T-helper 2 cell (primary cell): ENCODE measurements at regions not wholly inside any gene's neighbourhood (a gene's known extent, or its start where the extent isn't known, plus 50 kb on each side); places are given as distances from the start of the nearest gene placed in this dataset.

Experiments used
- DNase-seq, 5 experiments: peaks; one replicate each; pipeline versions ENCODE4 v3.0.0 to v3.0.0-alpha.2; 2012 to 2022

DNA sequence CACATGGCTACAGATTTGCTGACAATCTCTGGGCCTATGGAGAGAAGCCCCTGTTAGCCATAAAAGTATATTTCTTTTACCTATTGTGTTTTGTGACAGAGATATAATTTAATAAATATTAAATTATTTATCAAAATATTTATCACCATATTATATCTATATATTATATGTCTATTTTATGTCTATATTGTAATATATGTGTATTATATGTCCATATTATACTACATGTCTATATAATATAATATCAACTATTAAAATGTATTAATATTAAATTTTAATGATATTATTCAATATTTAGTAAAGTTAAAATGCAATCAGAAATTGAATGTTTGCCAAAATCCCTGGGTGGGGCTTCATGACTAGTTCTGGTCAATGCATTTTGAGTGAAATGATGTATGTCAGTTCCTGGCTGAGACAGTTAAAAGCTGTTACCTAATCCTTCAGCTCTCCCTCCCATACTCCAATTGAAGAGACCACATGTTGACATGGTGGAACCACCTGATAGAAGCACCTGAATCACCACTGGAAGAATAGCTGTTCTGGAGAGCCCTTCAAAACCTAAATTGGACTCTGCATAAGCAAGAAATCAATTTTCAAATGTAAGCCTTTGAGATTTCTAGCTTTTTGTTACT is 357.3 kb upstream of the DDHD1 start:
- DNase-seq: no peak

DNA sequence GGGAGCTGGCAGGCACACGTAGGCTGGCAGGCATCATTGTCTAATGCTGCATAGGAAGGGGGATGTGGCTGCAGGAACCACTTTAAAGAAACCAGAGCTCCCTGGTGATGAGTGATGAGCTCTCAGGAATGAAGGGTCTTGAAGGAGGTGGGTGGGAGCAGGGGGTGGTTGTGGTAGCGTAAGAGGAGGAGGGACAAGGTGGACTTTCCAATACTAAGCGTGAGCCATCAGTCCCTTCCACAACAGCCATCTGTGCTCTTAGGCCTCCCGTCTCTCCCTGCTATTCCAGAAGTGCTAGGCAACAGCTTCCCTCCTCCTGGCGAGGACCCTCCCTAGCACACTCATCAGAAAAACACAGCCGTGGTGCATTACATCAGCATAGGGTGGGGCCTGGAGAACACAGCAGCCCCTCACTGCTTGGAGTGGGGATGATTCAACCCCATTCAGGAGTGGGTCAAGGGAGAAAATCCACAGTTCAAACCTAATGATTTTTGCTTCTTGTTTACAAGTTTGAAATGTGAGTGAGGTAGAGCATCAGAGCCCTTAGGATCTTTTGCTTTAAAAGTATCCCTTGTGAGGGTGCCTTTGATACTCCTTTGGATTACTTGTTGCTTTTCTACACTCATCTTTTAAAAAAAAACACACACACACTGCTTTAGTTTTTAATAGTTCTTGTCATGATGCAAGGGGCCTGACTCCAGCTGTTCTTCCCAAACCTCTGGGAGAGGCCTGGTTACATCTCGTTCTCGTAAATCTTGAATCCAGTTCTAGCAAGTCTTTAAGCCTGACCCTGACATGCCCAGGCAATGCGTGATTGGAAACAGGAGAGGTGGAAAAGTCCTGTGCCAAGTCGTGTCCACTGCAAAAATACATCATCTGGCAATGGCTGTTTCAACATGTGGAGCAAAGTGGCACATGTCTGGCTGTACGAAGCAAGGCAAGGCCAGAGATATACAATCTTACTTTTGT is 356.4 kb upstream of the DDHD1 start:
- no peak for DNase-seq

DNA sequence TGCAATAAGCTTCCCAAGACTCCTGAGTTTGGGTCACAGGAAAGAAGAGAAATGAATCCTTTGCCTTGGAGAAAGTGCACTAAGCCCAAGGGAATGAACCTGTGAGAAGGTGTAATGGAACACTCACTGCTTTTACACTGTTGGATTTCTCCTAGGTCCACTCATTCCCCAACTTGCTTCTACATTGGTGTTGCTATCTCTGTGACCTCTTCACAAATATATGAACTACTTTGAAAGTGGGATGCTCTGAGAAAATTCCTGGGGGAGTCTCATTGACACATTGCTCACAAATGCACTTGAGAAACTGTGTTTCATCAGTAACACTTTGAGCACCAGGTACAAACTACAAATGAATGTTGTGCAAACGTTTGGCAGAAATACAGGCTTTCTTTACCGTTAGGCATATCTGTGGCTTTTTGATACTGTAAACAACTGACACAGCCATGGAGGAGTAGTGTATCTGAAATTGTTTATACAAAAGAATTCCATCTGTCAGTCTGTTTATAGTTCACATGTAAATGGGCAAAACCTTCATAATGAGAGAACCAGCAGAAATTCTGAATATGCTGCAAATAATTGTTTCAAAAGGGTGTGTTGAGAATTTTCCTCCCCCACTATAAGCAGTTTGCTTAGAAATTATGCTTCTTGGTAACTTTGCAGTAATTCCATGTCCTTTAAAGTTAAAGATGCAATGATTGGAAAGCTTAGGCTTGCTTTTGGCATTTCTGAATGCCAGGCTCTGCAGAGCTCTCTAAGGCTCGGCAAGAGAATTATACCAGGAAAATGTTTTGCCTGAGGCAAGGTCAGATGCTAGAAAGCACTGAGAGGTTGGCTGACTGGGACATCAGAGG is 348.5 kb upstream of the DDHD1 start:
- DNase-seq: no peak

DNA sequence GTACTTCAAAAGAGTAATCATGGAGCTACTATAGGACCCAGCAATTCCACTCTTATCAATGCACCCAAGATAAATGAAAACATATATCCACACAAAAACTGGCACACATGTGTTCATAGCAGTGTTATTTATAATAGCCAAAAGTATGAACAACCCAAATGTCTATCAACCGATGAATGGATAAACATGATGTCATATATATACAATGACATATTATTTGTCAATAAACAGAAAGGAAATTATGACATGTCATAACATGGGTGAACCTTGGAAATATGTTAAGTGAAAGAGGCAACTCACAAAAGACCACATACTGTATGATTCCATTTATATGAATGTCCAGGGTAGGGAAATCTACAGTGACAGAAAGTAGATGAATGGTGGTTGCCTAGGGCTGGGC is 347.1 kb upstream of the DDHD1 start:
- DNase-seq: no peak

DNA sequence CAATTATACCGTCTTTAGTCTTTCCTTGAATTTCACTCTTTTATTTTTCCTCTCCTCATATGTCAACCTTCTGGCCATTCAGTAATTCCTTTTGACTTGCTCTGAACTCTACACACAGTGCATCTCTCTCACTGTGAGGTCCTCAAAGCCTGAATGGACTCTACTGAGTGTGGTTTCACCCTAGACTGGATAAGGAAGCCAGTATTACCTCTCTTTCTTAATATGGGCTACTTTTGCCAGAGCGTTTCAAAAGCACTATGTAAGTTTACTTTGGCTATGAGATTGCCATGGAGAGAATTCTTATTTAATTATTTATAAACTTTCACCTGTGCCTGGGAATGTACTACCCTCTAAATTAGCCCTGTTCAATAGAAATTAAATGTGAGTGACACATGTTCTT is 343.5 kb upstream of the DDHD1 start:
- DNase-seq: no peak

DNA sequence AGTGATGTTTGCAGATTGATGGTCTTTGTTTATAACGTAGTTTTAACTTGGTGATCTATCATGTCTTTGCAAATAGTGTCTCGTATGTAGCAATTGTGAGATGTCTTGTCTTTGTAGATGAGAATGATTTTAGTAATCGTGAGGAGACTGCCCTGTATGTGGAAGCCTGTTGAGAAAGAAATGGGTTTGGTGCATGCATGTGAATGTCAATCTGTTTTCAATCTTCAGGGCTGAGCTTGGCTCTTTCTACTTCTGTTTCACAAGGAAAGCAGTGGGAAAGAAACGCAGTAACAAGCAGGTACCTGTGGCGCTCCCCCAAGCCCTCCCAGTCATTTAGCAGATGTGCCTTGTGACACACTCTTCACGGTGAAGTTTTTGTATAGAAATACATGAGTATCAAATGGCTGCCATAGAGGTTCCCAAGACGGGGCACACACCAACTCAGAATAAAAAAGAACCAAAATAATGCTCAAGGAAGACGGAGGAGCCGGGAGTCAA is 342.8 kb upstream of the DDHD1 start:
- no peak for DNase-seq

DNA sequence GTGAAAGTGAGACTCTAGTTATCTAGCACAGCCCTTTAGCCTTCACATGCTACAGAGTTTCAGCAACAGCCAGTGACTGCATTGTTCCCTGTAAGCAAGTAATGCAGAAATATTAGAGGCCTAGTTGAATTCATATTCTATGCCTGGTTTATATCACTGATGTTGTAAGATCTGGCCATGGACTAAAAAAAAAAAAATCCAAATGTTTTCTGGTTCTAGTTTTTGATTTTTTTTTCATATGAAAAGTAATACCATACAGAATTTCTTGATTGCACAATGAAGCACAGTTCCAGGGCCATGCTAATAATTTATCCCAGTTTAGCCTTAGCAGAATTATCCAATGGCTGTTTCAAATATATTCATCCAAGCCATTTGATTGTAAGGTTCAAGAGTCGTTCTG is 341.5 kb upstream of the DDHD1 start:
- DNase-seq: no peak

DNA sequence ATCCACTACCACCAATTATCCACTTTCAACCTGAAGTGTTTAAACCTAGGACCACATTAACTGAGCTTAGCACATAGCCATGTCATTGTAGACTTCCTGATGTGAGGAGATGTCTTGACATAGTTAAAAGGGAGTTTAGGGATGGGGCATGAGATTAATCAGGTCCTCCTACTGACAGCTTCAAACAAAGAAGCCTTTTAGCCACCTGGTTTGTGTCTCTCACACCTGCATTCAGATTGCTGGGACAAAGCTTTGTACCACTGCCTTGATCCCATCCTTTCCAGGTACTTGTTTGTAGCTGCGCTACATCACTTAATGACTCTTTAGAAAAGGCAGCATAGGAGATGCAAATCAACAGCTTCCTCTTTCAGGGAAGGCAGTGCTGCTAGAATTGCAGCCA is 340.7 kb upstream of the DDHD1 start:
- no peak for DNase-seq

DNA sequence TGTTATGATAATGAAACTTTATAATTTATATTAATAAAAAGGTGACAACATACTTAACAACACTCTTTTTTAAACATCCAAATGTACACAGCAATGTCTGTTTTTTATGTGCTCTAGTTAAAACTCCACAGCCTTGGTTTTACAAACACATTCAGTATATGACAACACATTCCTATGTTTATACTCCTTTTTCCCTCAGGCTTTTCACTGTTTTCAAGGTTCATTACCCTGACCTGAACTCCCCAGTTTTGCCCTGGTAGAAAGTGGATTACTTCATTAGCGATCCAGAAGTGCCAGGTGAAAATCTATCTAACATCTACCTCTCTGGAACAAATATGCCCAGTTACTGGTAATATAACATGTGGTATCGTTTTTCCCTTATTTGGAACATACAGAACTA is 340.2 kb upstream of the DDHD1 start:
- no peak for DNase-seq

DNA sequence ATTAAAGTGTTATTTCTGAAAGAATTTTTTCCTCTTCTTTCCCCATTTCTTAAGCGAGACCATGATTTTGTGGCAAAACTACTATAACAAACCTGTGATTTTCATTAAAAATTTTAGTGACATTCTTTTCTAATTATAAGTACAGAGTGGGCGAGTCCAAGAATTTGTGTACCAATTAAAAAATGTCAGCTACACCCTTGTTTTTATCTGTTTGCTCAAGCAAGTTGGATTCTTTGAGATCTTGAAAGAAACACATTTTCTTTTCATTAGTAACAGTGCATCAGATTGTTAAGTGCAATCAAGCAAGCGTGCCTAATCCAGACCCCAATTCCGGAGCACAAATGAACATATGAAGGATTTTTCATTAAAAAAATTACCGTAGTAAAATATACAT is 338.8 kb upstream of the DDHD1 start:
- no peak for DNase-seq

DNA sequence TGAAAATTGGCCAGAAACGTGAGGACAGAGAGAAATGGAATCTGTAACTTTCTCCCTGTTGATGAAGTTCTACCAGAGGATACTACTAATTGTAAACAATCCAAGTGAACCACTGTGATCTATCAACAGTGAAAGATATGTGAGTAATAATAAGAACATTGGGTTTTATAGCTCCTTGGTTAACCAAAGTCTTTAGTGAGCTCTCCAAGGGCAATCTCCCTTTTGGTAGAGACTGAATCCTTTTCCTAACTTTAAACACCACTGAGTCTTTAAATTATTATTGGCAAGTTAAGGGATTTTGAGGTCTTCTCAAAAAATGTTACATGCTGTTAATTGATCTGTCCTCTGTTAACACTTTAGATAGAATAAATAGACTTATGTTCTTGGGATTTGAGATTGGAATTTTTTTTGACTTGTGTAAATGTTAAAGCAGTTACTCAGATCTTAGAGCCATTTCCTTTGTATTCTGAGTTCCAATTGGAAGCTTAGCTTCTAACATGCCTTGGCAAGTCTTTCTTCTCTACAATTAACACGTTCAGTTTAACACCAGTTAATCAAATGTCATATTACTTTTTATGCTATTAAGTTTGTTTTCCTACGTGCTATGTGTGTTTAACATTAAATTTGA is 338.2 kb upstream of the DDHD1 start:
- DNase-seq: no peak

DNA sequence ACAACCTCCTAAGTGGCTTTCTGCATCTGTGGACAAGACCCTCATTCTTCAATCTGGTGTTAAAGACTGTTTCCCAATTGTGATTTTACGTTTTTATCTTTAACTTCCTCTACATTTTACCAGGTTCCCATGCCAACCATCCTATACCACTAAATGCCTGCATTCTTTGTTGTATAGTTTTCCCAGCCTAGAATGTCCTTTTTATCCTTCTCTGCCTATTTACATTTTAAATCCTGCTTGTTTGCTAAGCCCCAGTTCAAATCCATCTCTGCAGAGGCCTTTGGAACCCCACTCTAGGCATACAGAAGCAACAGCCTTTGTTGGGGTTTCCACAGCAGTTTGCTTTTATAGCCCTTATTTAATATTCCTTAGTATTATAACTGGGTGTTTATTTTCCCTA is 325.1 kb upstream of the DDHD1 start:
- no peak for DNase-seq

DNA sequence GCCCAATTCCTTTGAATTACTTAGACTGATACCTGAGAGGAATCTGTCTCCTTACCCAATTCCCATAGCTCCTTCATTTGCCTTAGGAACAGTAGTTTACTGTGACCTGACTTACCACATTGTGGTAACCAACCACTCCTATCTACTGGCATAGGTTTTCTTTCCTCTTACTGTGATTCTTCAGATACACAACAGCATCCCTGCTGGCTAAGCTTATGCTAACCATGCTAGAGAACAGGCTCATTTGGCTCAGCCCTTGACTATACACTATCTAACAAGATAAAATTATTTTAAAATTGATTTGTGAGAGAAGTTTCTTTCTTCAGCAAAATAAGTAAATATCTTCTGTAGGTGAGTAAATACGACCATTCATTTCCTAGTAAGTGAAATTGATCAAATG is 320.4 kb upstream of the DDHD1 start:
- peak in 1 of 5 experiments; percentile 49 for DNase-seq

DNA sequence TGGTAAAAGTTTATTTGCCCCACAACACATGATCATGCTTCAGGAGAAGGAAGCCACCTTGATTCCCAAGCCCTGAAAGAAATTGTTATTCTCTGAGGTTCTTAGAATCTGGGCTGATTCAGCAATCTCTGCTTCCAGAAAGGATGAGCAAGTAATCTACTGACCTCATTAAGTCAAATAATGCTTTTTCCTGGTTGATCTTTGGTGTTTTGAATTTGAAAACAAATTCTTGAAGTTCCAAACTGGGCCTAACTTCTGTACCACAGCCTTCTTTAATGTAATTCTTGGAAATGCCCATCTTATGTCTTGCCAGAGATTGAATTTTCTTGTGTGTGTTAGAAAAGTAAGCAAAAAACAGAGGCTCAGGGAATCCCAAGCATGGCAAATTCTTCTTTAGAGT is 319.2 kb upstream of the DDHD1 start:
- no peak for DNase-seq

DNA sequence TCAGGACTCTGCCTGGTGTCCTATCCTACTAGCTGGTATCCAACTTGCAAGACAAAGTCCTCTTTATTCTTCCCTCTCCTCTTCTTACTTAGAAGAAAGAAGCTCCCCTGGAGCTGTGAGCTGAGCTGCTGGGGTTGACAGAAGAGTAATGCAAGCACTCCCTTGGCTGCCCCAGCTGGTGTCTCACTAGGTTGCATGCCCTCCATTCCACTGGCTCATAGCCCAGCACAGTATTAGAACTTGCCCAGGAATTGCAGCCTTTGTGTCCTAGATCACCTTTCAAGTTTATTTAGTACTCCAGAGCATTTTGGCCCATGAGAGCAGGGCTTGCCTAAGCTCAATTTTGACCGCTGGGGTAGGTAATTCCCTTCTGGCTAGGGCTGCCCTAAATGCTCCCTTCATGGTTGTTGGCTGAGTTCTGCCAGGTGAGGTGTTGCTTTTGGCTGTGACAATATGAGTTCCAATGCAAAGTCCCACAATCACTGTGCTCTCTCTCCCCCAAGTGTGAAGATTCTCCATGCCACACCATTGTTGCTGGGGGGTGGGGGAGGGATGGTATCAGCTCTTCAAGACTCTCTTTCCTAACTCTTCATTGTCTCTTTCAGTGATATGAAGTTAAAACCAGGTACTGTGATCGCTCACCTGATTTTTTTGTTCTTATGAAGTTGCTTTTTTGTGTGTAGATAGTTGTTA is 317.4 kb upstream of the DDHD1 start:
- DNase-seq: no peak

DNA sequence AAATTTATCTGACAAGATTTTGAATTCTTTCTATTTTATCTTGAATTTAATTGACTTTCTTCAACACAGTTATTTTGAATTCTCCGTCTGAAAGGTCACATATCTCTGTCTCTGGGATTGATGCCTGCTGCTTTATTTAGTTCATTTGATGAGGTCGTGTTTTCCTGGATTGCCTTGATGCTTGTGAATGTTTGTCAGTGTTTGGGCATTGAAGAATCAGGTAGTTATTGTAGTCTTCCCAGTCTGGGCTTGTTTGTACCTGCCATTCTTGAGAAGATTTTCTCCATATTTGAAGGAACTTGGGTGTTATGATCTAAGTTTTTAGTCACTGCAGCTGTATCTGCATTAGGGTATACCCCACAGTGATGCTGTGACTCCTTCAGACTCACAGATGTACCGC is 315.8 kb upstream of the DDHD1 start:
- DNase-seq: no peak

DNA sequence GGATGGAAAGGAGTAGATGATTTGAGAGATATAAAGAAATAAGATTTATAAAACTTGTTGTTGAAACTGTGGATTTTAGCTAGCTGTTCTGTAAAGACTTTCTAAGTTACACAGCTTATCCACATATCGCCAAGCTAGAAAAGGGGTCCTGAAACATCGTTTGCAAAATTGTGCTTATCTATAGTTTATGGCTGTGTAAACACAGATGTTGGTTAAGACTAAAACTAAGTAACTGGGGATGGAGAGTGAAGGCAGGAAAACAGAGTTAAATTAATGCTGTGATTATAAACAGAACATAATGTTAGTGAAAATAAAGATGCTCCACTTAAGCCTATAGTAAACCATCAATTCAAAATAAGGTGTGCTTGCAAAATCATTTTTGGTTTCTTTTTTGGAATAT is 311.3 kb upstream of the DDHD1 start:
- no peak for DNase-seq

DNA sequence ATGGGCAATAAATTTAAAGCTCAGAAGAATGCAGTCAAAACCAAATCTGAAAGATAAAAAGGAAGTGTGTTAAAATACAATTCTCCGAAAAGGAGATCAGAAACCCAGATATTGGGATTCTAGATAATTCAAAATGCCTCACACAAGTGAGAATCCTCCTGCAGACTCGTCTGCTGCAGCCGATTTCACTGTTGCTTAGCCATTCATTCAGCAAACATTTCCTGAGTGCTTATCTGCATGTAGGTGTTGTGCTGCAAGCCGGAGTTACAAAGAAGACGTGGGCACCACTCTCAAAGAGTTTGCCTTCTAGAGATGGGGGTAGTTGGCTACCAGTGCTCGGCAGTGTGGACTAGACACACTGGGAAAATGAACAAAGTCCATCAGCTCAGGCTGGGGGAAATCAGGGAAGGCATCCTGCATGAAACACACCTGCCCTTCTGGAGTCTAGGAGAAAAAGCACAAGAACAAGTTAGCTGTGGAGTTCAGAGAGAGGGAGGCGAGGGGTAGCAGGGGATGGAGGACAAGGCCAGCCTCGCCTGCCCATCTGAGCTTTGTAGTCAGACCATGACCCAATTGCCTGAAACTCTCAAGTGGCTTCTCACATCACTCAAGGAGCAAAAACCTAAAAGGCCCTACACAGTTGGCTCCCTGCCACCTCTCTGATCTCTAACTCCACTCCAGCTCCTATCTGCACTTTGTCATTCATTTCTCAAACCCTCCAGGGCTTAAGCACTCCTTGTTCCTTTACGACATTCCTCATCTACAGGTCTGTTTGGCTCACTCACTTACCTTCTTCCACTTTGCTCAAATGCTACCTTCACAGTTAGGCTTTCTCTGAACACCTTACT is 310.0 kb upstream of the DDHD1 start:
- DNase-seq: peak in 1 of 5 experiments; percentile 98

DNA sequence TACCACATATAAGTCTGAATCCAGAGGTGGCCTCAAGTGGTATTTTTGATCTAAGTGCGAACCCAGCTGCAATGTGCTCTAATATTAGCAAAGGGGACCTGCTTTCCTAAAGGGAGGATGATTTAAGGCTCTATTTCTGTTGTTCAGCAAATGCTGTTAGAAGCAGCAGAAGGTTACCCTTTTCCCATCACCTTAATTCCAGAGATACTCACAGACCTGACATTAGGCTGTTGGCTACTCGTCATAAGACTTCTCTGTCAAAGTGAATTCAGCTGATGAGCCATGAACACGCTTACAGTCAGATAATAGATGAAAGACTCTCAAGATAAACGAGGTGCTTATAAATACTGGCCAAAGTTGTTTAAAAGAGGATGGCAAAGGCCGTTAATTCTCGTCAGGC is 308.7 kb upstream of the DDHD1 start:
- peak in 1 of 5 experiments; percentile 38 for DNase-seq

DNA sequence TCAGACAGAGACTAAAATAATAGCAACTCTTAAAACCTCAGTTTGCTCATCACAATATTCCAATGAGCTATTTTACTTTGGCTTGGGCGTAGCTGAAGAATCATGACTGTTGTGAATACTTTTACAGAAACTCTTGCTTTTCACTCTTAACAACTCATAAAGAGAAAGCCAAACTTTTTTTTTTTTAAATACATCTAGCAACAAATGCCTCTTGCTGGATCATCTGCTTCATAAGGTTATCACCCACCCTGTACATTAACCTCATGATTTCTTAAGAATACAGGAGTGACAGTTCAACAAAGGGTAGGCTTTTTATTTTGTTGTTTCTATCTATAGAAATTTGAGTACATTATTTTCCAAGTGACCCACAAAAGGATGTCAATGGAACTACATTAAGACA is 307.4 kb upstream of the DDHD1 start:
- DNase-seq: peak in 1 of 5 experiments; percentile 85

DNA sequence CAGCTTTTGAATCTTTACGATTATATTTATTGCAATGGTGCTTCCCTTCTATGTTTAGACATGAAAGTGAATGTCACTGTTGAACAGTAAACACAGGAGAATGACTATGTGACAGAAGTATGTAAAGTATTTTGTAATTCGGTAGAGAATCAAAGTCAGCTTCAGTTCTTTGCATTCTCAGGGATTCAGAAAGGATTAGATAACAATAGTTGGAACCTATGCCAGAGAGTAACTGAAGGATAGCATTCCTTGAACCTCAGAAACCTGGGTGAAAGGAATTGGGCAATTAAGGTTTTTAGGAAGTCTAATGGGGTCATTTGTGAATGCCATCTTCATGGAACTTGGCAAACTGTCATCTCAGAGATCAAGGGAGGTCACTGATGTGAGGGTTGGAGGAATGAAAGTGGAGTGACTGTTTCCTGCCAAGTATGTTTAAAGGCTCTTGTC is 305.3 kb upstream of the DDHD1 start:
- peak in 1 of 5 experiments; percentile 42 for DNase-seq
